WTC11 (cell line): ENCODE measurements at regions not wholly inside any gene's neighbourhood (a gene's known extent, or its start where the extent isn't known, plus 50 kb on each side); places are given as distances from the start of the nearest gene placed in this dataset.

Source experiments
- ATAC-seq: fragments of 200-7000 bp; cut with Tn5 transposase; 2 replicates; pipeline ENCODE4 v1.10.0; 2021; ENCODE audit warnings: mild to moderate bottlenecking, moderate library complexity
- CTCF ChIA-PET: fragments of 300-600 bp; sonication (Branson Sonifier 250); formaldehyde crosslinking; loops from one replicate; lab custom pipeline; 2021; ENCODE audit warnings: antibody characterized with exemption; lab: Charles Lee
- POLR2A ChIA-PET: fragments of 350-600 bp; sonication (Branson Sonifier 250); formaldehyde crosslinking; loops from one replicate; lab custom pipeline; 2021; ENCODE audit warnings: antibody characterized with exemption; lab: Charles Lee
- DNase-seq: peaks from one replicate; pipeline ENCODE4 v3.0.0; 2021; ENCODE audit warnings: low spot score
- H3K27ac Mint-ChIP-seq: 2 replicates; pipeline ENCODE4 v1.8.0; 2021; ENCODE audit warnings: mixed read lengths
- H3K27me3 Mint-ChIP-seq: 2 replicates; pipeline ENCODE4 v1.8.0; 2021; ENCODE audit warnings: low read depth, mild to moderate bottlenecking, moderate library complexity, mixed read lengths
- H3K36me3 Mint-ChIP-seq: 2 replicates; pipeline ENCODE4 v1.8.0; 2021; ENCODE audit warnings: mixed read lengths
- H3K4me1 Mint-ChIP-seq: 2 replicates; pipeline ENCODE4 v1.8.0; 2022; ENCODE audit warnings: mixed read lengths
- H3K4me3 Mint-ChIP-seq: 2 replicates; pipeline ENCODE4 v1.8.0; 2021; ENCODE audit warnings: mild to moderate bottlenecking, moderate library complexity, mixed read lengths
- H3K9me3 Mint-ChIP-seq: 2 replicates; pipeline ENCODE4 v1.8.0; 2021; ENCODE audit warnings: mixed read lengths
- CBFB ChIP-seq: sonication (generic); formaldehyde crosslinking; IDR thresholded peaks from 2 replicates; pipeline ENCODE4 v1.8.1; 2022; ENCODE audit warnings: mild to moderate bottlenecking, low read depth, missing genetic modification reagents
- CDX4 ChIP-seq: fragments of 250-450 bp; sonication (Bioruptor Pico); IDR thresholded peaks from 2 replicates; pipeline ENCODE4 v1.9.0; 2021; ENCODE audit warnings: moderate library complexity, mild to moderate bottlenecking, inconsistent platforms, borderline replicate concordance
- CTCF ChIP-seq: fragments of 200-600 bp; IDR thresholded peaks from 2 replicates; pipeline ENCODE4 v1.8.0; 2022; ENCODE audit warnings: antibody characterized with exemption
- EMX1 ChIP-seq: fragments of 250-450 bp; sonication (Bioruptor Pico); IDR thresholded peaks from 2 replicates; pipeline ENCODE4 v1.8.0; 2021; ENCODE audit warnings: mild to moderate bottlenecking
- ETV6 ChIP-seq: sonication (generic); formaldehyde crosslinking; IDR thresholded peaks from 2 replicates; pipeline ENCODE4 v1.8.1; 2022; ENCODE audit warnings: mild to moderate bottlenecking, missing genetic modification reagents
- FOXJ3 ChIP-seq: sonication (generic); formaldehyde crosslinking; IDR thresholded peaks from 2 replicates; pipeline ENCODE4 v1.9.0; 2021; ENCODE audit warnings: missing genetic modification reagents, mild to moderate bottlenecking, borderline replicate concordance
- FOXK1 ChIP-seq: sonication (generic); formaldehyde crosslinking; IDR thresholded peaks from 2 replicates; pipeline ENCODE4 v1.8.0; 2022; ENCODE audit warnings: mild to moderate bottlenecking, moderate library complexity, missing genetic modification reagents
- JUN ChIP-seq: sonication (generic); formaldehyde crosslinking; IDR thresholded peaks from 2 replicates; pipeline ENCODE4 v1.8.0; 2023; ENCODE audit warnings: mild to moderate bottlenecking, missing genetic modification reagents
- KAT7 ChIP-seq: sonication (generic); formaldehyde crosslinking; IDR thresholded peaks from 2 replicates; pipeline ENCODE4 v1.8.1; 2023; ENCODE audit warnings: missing genetic modification reagents, mild to moderate bottlenecking, borderline replicate concordance
- MYBL2 ChIP-seq: sonication (generic); formaldehyde crosslinking; IDR thresholded peaks from 2 replicates; pipeline ENCODE4 v1.8.1; 2023; ENCODE audit warnings: mild to moderate bottlenecking, moderate library complexity, missing genetic modification reagents
- NR3C1 ChIP-seq: sonication (generic); formaldehyde crosslinking; conservative IDR thresholded peaks from 2 replicates; pipeline ENCODE4 v1.8.1; 2023; ENCODE audit warnings: low read depth, mild to moderate bottlenecking, missing genetic modification reagents
- ZNF138 ChIP-seq: sonication (generic); formaldehyde crosslinking; conservative IDR thresholded peaks from 2 replicates; pipeline ENCODE4 v1.8.1; 2022; ENCODE audit warnings: mild to moderate bottlenecking, moderate library complexity, missing genetic modification reagents
- ZNF263 ChIP-seq: sonication (generic); formaldehyde crosslinking; IDR thresholded peaks from 2 replicates; pipeline ENCODE4 v1.8.1; 2022; ENCODE audit warnings: low read depth, mild to moderate bottlenecking, moderate library complexity, missing genetic modification reagents
- TF ChIP-seq, protein P1 (sequence below): sonication (generic); formaldehyde crosslinking; conservative IDR thresholded peaks from 2 replicates; pipeline ENCODE4 v1.8.1; 2022; ENCODE audit warnings: mild to moderate bottlenecking, missing genetic modification reagents
- TF ChIP-seq, protein P2 (sequence below): sonication (generic); formaldehyde crosslinking; IDR thresholded peaks from 2 replicates; pipeline ENCODE4 v1.8.1; 2023; ENCODE audit warnings: mild to moderate bottlenecking, missing genetic modification reagents, moderate library complexity
- TF ChIP-seq, protein P3 (sequence below): sonication (generic); formaldehyde crosslinking; IDR thresholded peaks from 2 replicates; pipeline ENCODE4 v1.8.0; 2022; ENCODE audit warnings: mild to moderate bottlenecking, missing genetic modification reagents
- TF ChIP-seq, protein P4 (sequence below): sonication (generic); formaldehyde crosslinking; IDR thresholded peaks from 2 replicates; pipeline ENCODE4 v1.8.1; 2022; ENCODE audit warnings: missing genetic modification reagents, borderline replicate concordance
- TF ChIP-seq, protein P5 (sequence below): sonication (generic); formaldehyde crosslinking; IDR thresholded peaks from 2 replicates; pipeline ENCODE4 v1.8.1; 2022; ENCODE audit warnings: mild to moderate bottlenecking, missing genetic modification reagents, moderate library complexity, borderline replicate concordance
- TF ChIP-seq, protein P6 (sequence below): sonication (generic); formaldehyde crosslinking; IDR thresholded peaks from 2 replicates; pipeline ENCODE4 v1.8.1; 2023; ENCODE audit warnings: mild to moderate bottlenecking, missing genetic modification reagents, borderline replicate concordance

GRCh38 chr12:107921062-107921461 is 146.6 kb downstream of the ASCL4 start (continued):
- TF ChIP-seq MYBL2 = no peak
- no peak for TF ChIP-seq KAT7 (CRISPR knock-in tag)
- TF ChIP-seq ZNF138 (CRISPR knock-in tag) = no peak
- TF ChIP-seq, protein P1, sequence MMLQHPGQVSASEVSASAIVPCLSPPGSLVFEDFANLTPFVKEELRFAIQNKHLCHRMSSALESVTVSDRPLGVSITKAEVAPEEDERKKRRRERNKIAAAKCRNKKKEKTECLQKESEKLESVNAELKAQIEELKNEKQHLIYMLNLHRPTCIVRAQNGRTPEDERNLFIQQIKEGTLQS = no peak
- no peak for TF ChIP-seq FOXK1
- TF ChIP-seq CTCF = no peak
- TF ChIP-seq ZNF263 (CRISPR knock-in tag) = no peak
- TF ChIP-seq CBFB (CRISPR knock-in tag) = no peak
- TF ChIP-seq, all 79 proteins: peak for 0

DNA sequence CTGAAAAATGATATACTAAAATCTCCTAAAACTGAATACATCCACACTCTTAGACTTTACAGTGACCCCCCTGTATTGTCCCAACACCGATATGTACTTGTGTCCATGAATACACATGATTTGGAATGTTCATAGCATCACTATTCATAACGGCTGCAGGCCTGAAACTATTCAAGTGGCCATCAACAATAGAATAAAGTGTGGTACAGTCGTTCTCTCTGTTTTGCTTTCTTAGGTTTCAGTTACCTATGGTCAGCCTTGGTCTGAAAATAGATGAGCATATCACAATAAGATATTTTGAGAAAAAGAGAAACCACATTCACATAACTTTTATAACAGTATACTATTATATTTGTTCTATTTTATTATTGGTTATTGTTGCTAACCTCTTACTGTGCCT is 150.6 kb downstream of the ASCL4 start:
- ATAC-seq (no peak), DNase-seq (no peak)
- H3K36me3 Mint-ChIP-seq = no peaks in the 10 kb centered on the region
- TF ChIP-seq, protein P2, sequence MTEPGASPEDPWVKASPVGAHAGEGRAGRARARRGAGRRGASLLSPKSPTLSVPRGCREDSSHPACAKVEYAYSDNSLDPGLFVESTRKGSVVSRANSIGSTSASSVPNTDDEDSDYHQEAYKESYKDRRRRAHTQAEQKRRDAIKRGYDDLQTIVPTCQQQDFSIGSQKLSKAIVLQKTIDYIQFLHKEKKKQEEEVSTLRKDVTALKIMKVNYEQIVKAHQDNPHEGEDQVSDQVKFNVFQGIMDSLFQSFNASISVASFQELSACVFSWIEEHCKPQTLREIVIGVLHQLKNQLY (CRISPR knock-in tag) = no peak
- TF ChIP-seq CTCF (no peak), JUN (CRISPR knock-in tag) (no peak), FOXJ3 (no peak), ETV6 (no peak), EMX1 (CRISPR knock-in tag) (no peak)
- TF ChIP-seq, protein P3, sequence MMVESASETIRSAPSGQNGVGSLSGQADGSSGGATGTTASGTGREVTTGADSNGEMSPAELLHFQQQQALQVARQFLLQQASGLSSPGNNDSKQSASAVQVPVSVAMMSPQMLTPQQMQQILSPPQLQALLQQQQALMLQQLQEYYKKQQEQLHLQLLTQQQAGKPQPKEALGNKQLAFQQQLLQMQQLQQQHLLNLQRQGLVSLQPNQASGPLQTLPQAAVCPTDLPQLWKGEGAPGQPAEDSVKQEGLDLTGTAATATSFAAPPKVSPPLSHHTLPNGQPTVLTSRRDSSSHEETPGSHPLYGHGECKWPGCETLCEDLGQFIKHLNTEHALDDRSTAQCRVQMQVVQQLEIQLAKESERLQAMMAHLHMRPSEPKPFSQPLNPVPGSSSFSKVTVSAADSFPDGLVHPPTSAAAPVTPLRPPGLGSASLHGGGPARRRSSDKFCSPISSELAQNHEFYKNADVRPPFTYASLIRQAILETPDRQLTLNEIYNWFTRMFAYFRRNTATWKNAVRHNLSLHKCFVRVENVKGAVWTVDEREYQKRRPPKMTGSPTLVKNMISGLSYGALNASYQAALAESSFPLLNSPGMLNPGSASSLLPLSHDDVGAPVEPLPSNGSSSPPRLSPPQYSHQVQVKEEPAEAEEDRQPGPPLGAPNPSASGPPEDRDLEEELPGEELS = no peak
- TF ChIP-seq, protein P4, sequence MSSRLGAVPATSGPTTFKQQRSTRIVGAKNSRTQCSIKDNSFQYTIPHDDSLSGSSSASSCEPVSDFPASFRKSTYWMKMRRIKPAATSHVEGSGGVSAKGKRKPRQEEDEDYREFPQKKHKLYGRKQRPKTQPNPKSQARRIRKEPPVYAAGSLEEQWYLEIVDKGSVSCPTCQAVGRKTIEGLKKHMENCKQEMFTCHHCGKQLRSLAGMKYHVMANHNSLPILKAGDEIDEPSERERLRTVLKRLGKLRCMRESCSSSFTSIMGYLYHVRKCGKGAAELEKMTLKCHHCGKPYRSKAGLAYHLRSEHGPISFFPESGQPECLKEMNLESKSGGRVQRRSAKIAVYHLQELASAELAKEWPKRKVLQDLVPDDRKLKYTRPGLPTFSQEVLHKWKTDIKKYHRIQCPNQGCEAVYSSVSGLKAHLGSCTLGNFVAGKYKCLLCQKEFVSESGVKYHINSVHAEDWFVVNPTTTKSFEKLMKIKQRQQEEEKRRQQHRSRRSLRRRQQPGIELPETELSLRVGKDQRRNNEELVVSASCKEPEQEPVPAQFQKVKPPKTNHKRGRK (CRISPR knock-in tag) = no peak
- no peaks in the 10 kb centered on the region for H3K9me3 Mint-ChIP-seq
- H3K4me1 Mint-ChIP-seq = 0 out of 2 replicates have a peak, but pooled peaks cover 3% of the 10 kb centered on the region
- POLR2A ChIA-PET = no interaction called here
- CTCF ChIA-PET = interaction anchor here (0.9 to 1.4 kb wide), 2 partner anchors 12 to 13 kb away, joined by 3 read pairs; no protein-coding TSS in a partner anchor
- H3K27ac Mint-ChIP-seq = no peak overlapping the region
- peaks cover 11% of the 10 kb centered on the region for H3K27me3 Mint-ChIP-seq
- no peak overlapping the region for H3K4me3 Mint-ChIP-seq

DNA sequence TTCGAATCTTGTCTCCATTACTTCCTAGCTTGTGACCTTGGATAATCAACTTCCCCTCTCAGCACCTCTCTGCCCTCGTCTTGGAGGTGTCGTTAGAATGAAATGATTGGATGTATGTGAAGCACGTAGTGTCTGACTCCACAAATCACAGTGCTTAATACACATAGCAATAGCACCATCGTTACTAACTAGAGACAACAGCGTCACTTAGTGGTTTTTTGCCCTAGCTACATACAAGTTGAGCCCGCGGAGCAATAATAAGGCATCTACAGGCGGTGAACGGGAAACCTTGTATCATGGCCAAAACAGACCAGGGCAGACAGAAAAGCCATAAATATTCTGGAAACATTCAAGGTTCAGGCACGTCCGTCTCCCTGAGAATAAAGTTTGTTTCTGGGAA is 154.9 kb downstream of the ASCL4 start:
- Mint-ChIP-seq H3K4me1 (0 out of 2 replicates have a peak, but pooled peaks cover 3% of the 10 kb centered on the region), H3K4me3 (no peak overlapping the region), H3K27me3 (peaks cover 19% of the 10 kb centered on the region), H3K9me3 (no peaks in the 10 kb centered on the region; the same call in 1 of the 2 replicates), H3K27ac (no peak overlapping the region), H3K36me3 (no peaks in the 10 kb centered on the region)
- ATAC-seq (peak; percentile 97), DNase-seq (no peak)
- CTCF ChIA-PET = interaction anchor here (0.8 to 3.3 kb wide), 8 partner anchors 11 to 263 kb away, joined by 3 to 31 read pairs (median 4); no protein-coding TSS in a partner anchor
- POLR2A ChIA-PET = no interaction called here
- TF ChIP-seq, protein P5, sequence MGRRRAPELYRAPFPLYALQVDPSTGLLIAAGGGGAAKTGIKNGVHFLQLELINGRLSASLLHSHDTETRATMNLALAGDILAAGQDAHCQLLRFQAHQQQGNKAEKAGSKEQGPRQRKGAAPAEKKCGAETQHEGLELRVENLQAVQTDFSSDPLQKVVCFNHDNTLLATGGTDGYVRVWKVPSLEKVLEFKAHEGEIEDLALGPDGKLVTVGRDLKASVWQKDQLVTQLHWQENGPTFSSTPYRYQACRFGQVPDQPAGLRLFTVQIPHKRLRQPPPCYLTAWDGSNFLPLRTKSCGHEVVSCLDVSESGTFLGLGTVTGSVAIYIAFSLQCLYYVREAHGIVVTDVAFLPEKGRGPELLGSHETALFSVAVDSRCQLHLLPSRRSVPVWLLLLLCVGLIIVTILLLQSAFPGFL (CRISPR knock-in tag) = no peak
- TF ChIP-seq, protein P6, sequence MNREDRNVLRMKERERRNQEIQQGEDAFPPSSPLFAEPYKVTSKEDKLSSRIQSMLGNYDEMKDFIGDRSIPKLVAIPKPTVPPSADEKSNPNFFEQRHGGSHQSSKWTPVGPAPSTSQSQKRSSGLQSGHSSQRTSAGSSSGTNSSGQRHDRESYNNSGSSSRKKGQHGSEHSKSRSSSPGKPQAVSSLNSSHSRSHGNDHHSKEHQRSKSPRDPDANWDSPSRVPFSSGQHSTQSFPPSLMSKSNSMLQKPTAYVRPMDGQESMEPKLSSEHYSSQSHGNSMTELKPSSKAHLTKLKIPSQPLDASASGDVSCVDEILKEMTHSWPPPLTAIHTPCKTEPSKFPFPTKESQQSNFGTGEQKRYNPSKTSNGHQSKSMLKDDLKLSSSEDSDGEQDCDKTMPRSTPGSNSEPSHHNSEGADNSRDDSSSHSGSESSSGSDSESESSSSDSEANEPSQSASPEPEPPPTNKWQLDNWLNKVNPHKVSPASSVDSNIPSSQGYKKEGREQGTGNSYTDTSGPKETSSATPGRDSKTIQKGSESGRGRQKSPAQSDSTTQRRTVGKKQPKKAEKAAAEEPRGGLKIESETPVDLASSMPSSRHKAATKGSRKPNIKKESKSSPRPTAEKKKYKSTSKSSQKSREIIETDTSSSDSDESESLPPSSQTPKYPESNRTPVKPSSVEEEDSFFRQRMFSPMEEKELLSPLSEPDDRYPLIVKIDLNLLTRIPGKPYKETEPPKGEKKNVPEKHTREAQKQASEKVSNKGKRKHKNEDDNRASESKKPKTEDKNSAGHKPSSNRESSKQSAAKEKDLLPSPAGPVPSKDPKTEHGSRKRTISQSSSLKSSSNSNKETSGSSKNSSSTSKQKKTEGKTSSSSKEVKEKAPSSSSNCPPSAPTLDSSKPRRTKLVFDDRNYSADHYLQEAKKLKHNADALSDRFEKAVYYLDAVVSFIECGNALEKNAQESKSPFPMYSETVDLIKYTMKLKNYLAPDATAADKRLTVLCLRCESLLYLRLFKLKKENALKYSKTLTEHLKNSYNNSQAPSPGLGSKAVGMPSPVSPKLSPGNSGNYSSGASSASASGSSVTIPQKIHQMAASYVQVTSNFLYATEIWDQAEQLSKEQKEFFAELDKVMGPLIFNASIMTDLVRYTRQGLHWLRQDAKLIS (CRISPR knock-in tag) = no peak
- no peak for TF ChIP-seq CDX4 (CRISPR knock-in tag)
- no peak for TF ChIP-seq NR3C1 (CRISPR knock-in tag)
